SK-N-SH (cell line): ENCODE measurements at regions not wholly inside any gene's neighbourhood (a gene's known extent, or its start where the extent isn't known, plus 50 kb on each side); places are given as distances from the start of the nearest gene placed in this dataset.

Source experiments
- CTCF ChIA-PET: fragments of 300-600, 350-600 bp; formaldehyde crosslinking; extraction: SDS; loops from one replicate; lab custom pipeline; 2021; lab: Yijun Ruan, JAX
- POLR2A ChIA-PET: fragments of 350-600 bp; sonication (Branson Sonifier 250); formaldehyde crosslinking; extraction: SDS; loops from one replicate; lab custom pipeline; 2020; ENCODE audit warnings: antibody characterized with exemption, inconsistent platforms; lab: Yijun Ruan, JAX
- DNase-seq: peaks from one replicate; pipeline ENCODE4 v3.0.0; 2012
- H2AFZ ChIP-seq: fragments of 200-600 bp; sonication (generic); 2 replicates; pipeline ENCODE4 v1.8.1; 2016; ENCODE audit warnings: antibody characterized with exemption, mild to moderate bottlenecking, low read depth
- H3F3A ChIP-seq: fragments of 200-600 bp; sonication (generic); replicated peaks from 2 replicates; pipeline ENCODE3; 2016; ENCODE audit warnings: antibody characterized with exemption, mild to moderate bottlenecking; ENCODE audit not compliant: insufficient read depth
- H3K27ac ChIP-seq, 2 experiments: fragments of 200-500 bp in 1 of 2; fragments of 200-600 bp in 1 of 2; sonication (Bioruptor generic) in 1 of 2; sonication (generic), shearing (Covaris generic) in 1 of 2; 2 replicates each; pipeline versions ENCODE4 v1.5.1 to v1.6.1; 2014 to 2016; ENCODE audit warnings: low read depth in 2 of 2, inconsistent platforms in 1 of 2, low read length in 1 of 2, mild to moderate bottlenecking in 1 of 2, mixed read lengths in 1 of 2
- H3K27me3 ChIP-seq: fragments of 200-600 bp; sonication (generic), shearing (Covaris generic); 2 replicates; pipeline ENCODE4 v1.6.1; 2016; ENCODE audit warnings: mixed run types; ENCODE audit not compliant: insufficient read depth
- H3K36me3 ChIP-seq, 2 experiments: fragments of 200-500 bp in 1 of 2; fragments of 200-600 bp in 1 of 2; sonication (Bioruptor generic) in 1 of 2; sonication (generic) in 1 of 2; replicated peaks in 1 of 2; 2 replicates each; pipeline versions ENCODE3 to v1.5.1; 2014 to 2016; ENCODE audit warnings: low read length in 1 of 2, mild to moderate bottlenecking in 1 of 2; ENCODE audit not compliant: insufficient read depth in 2 of 2, control insufficient read depth in 1 of 2
- H3K4me1 ChIP-seq, 2 experiments: fragments of 200-500 bp in 1 of 2; fragments of 200-600 bp in 1 of 2; sonication (Bioruptor generic) in 1 of 2; sonication (generic), shearing (Covaris generic) in 1 of 2; 2 replicates each; pipeline versions ENCODE4 v1.5.1 to v1.6.1; 2014 to 2016; ENCODE audit warnings: low read depth in 1 of 2, low read length in 1 of 2, mixed run types in 1 of 2; ENCODE audit not compliant: insufficient read depth in 2 of 2, control insufficient read depth in 1 of 2
- H3K4me2 ChIP-seq: fragments of 200-600 bp; sonication (generic), shearing (Covaris generic); 2 replicates; pipeline ENCODE4 v1.6.1; 2017; ENCODE audit warnings: mixed run types
- H3K4me3 ChIP-seq, 2 experiments: fragments of 200-500 bp in 1 of 2; fragments of 200-600 bp in 1 of 2; sonication (Bioruptor generic) in 1 of 2; sonication (generic), shearing (Covaris generic) in 1 of 2; 2 replicates each; pipeline versions ENCODE4 v1.5.1 to v1.8.1; 2014 to 2016; ENCODE audit warnings: low read depth in 2 of 2, inconsistent platforms in 1 of 2, low read length in 1 of 2, mild to moderate bottlenecking in 1 of 2, mixed read lengths in 1 of 2, moderate library complexity in 1 of 2
- H3K79me2 ChIP-seq: fragments of 200-600 bp; sonication (generic); 2 replicates; pipeline ENCODE4 v1.8.1; 2017; ENCODE audit warnings: mild to moderate bottlenecking; ENCODE audit not compliant: insufficient read depth
- H3K9ac ChIP-seq: fragments of 200-600 bp; sonication (generic); 2 replicates; pipeline ENCODE4 v1.6.1; 2017; ENCODE audit warnings: mixed run types
- H3K9me2 ChIP-seq: fragments of 200-600 bp; sonication (generic); 2 replicates; pipeline ENCODE4 v1.6.1; 2017; ENCODE audit warnings: mixed run types
- H3K9me3 ChIP-seq: fragments of 200-600 bp; sonication (generic); 2 replicates; pipeline ENCODE4 v1.6.1; 2017; ENCODE audit warnings: mixed run types, mild to moderate bottlenecking, moderate library complexity
- H4K20me1 ChIP-seq: fragments of 200-600 bp; sonication (generic); 2 replicates; pipeline ENCODE4 v1.6.1; 2017; ENCODE audit warnings: mild to moderate bottlenecking, mixed run types; ENCODE audit not compliant: insufficient read depth
- FOXJ3 ChIP-seq: sonication (generic); formaldehyde crosslinking; IDR thresholded peaks from 2 replicates; pipeline ENCODE4 v1.5.1; 2020; ENCODE audit warnings: mild to moderate bottlenecking, missing genetic modification reagents
- FOXM1 ChIP-seq: IDR thresholded peaks from 2 replicates; pipeline ENCODE4 v1.4.0; 2012; ENCODE audit warnings: low read depth, mild to moderate bottlenecking
- MEF2A ChIP-seq: IDR thresholded peaks from 2 replicates; pipeline ENCODE4 v1.4.0; 2012; ENCODE audit warnings: low read depth, borderline replicate concordance
- MXI1 ChIP-seq: IDR thresholded peaks from 2 replicates; pipeline ENCODE4 v1.6.1; 2012; ENCODE audit warnings: mild to moderate bottlenecking, low read depth, low read length, improper control_type of control experiment
- NFIC ChIP-seq: IDR thresholded peaks from 2 replicates; pipeline ENCODE4 v1.4.0; 2012; ENCODE audit warnings: borderline replicate concordance
- RAD21 ChIP-seq: IDR thresholded peaks from 2 replicates; pipeline ENCODE4 v1.6.1; 2012; ENCODE audit warnings: mild to moderate bottlenecking, low read length
- REST ChIP-seq: IDR thresholded peaks from 2 replicates; pipeline ENCODE4 v1.6.1; 2012; ENCODE audit warnings: mild to moderate bottlenecking, low read depth, low read length, moderate library complexity
- RXRA ChIP-seq: IDR thresholded peaks from 2 replicates; pipeline ENCODE4 v1.4.0; 2012; ENCODE audit warnings: low read depth, mild to moderate bottlenecking, borderline replicate concordance
- SIN3A ChIP-seq: IDR thresholded peaks from 2 replicates; pipeline ENCODE4 v1.6.1; 2012; ENCODE audit warnings: low read depth, mild to moderate bottlenecking, low read length, moderate library complexity, borderline replicate concordance
- TAF1 ChIP-seq: IDR thresholded peaks from 2 replicates; pipeline ENCODE4 v1.6.1; 2012; ENCODE audit warnings: low read depth, mild to moderate bottlenecking, low read length, moderate library complexity, borderline replicate concordance
- TEAD4 ChIP-seq: IDR thresholded peaks from 2 replicates; pipeline ENCODE4 v1.4.0; 2012; ENCODE audit warnings: mild to moderate bottlenecking, borderline replicate concordance; ENCODE audit not compliant: insufficient read depth
- USF1 ChIP-seq: IDR thresholded peaks from 2 replicates; pipeline ENCODE4 v1.4.0; 2012; ENCODE audit warnings: low read depth, borderline replicate concordance
- YY1 ChIP-seq: IDR thresholded peaks from 2 replicates; pipeline ENCODE4 v1.4.0; 2012; ENCODE audit warnings: low read depth, mild to moderate bottlenecking
- WGBS: methylation state at CpG from one replicate; pipeline ENCODE4 v1.1.6; 2017; ENCODE audit warnings: low lambda C conversion rate; 5-methylcytosine and 5-hydroxymethylcytosine counted together

- TF ChIP-seq REST, result no peak
These were observed 382.2 kb downstream of the ICE1 start (continued) for GRCh38 chr5:5804478-5805233.

GRCh38 chr5:5800801-5801761 is 378.6 kb downstream of the ICE1 start:
- peak overlapping the region in 1 of 2 experiments; percentile 43; a peak in 1 of 4 replicates for H3K27ac ChIP-seq
- no peak overlapping the region for H2AFZ ChIP-seq
- H3K36me3 ChIP-seq, result no peaks in the 10 kb centered on the region
- no peak overlapping the region for H3K9ac ChIP-seq
- H4K20me1 ChIP-seq, result no peaks in the 10 kb centered on the region
- peaks cover 0 to 4% of the 10 kb centered on the region in 2 experiments; a peak in 1 of 4 replicates for H3K4me1 ChIP-seq
- H3K9me2 ChIP-seq, result no peaks in the 10 kb centered on the region
- ChIA-PET CTCF (no interaction called here), POLR2A (no interaction called here)
- no peak for DNase-seq
- no peaks in the 10 kb centered on the region for H3K27me3 ChIP-seq
- no peak overlapping the region for H3K4me2 ChIP-seq
- H3F3A ChIP-seq, result no peaks in the 10 kb centered on the region
- no peaks in the 10 kb centered on the region for H3K9me3 ChIP-seq
- TF ChIP-seq USF1 (no peak), TAF1 (no peak), NFIC (no peak), SIN3A (no peak), FOXM1 (no peak), FOXJ3 (CRISPR knock-in tag) (no peak)
- 40% methylated on average over 6 of the region's 11 CpGs for WGBS
- no peak overlapping the region for H3K4me3 ChIP-seq
- no peaks in the 10 kb centered on the region for H3K79me2 ChIP-seq

- Histone ChIP-seq H4K20me1 (no peaks in the 10 kb centered on the region), H3K9me2 (no peaks in the 10 kb centered on the region), H3K4me3 (no peak overlapping the region), H3K4me1 (peaks cover 0 to 11% of the 10 kb centered on the region in 2 experiments; a peak in 1 of 4 replicates), H3K27me3 (no peaks in the 10 kb centered on the region), H3F3A (no peaks in the 10 kb centered on the region), H3K9ac (no peak overlapping the region), H2AFZ (no peak overlapping the region), H3K79me2 (no peaks in the 10 kb centered on the region), H3K4me2 (no peak overlapping the region), H3K27ac (no peak overlapping the region), H3K9me3 (no peaks in the 10 kb centered on the region), H3K36me3 (no peaks in the 10 kb centered on the region)
- DNase-seq, result no peak
- WGBS, result 10% methylated on average over 3 of the region's 3 CpGs
- ChIA-PET POLR2A (no interaction called here), CTCF (interaction anchor here (1.0 kb wide), 1 partner anchor 12 kb away, joined by 3 read pairs; no protein-coding TSS in a partner anchor)
- no peak for TF ChIP-seq MXI1
- TF ChIP-seq YY1, result no peak
- no peak for TF ChIP-seq REST
- no peak for TF ChIP-seq TEAD4
- TF ChIP-seq TAF1, result no peak
- TF ChIP-seq RXRA, result no peak
- no peak for TF ChIP-seq SIN3A
- no peak for TF ChIP-seq RAD21
- TF ChIP-seq MEF2A, result no peak
These were observed 377.3 kb downstream of the ICE1 start for GRCh38 chr5:5799826-5800225.
